RPMI8226 (cell line): ENCODE measurements at regions not wholly inside any gene's neighbourhood (a gene's known extent, or its start where the extent isn't known, plus 50 kb on each side); places are given as distances from the start of the nearest gene placed in this dataset.

Experiments used
- DNase-seq: peaks from one replicate; pipeline ENCODE4 v3.0.0-alpha.2; 2015

GRCh38 chr1:110763149-110763548, 88.4 kb upstream of the KCNA3 start:
- DNase-seq = no peak

- DNase-seq = no peak
Observed at GRCh38 chr1:110760321-110760720, 85.6 kb upstream of the KCNA3 start.

GRCh38 chr1:110756506-110756905, 81.8 kb upstream of the KCNA3 start:
- no peak for DNase-seq

- DNase-seq = no peak
Observed at GRCh38 chr1:110752941-110753725, 78.4 kb upstream of the KCNA3 start.

- DNase-seq = no peak
Observed at GRCh38 chr1:110750562-110750961, 75.8 kb upstream of the KCNA3 start.

- DNase-seq = no peak
Observed at GRCh38 chr1:110749960-110750359, 75.2 kb upstream of the KCNA3 start.

- peak; percentile 68 for DNase-seq
Observed at GRCh38 chr1:110746644-110747259, 72.0 kb upstream of the KCNA3 start.

GRCh38 chr1:110743397-110743796, 68.7 kb upstream of the KCNA3 start:
- DNase-seq = no peak

- DNase-seq = peak; percentile 16
Observed at GRCh38 chr1:110736900-110737605, 62.3 kb upstream of the KCNA3 start.

GRCh38 chr1:110734133-110734680, 59.5 kb upstream of the KCNA3 start:
- DNase-seq = no peak

GRCh38 chr1:110731529-110731928, 56.8 kb upstream of the KCNA3 start:
- no peak for DNase-seq

- DNase-seq = no peak
Observed at GRCh38 chr1:110728388-110729001, 53.8 kb upstream of the KCNA3 start.

GRCh38 chr1:110727246-110727645, 52.5 kb upstream of the KCNA3 start:
- no peak for DNase-seq

GRCh38 chr1:110726755-110727154, 52.0 kb upstream of the KCNA3 start:
- peak; percentile 3 for DNase-seq
